ENCODE measurements at regions not wholly inside any gene's neighbourhood (a gene's known extent, or its start where the extent isn't known, plus 50 kb on each side); places are given as distances from the start of the nearest gene placed in this dataset.

GRCh38 chr7:136039577-136040345 lies 62.6 kb upstream of the MTPN start:
- no peak for FAIRE-seq

GRCh38 chr7:136036336-136036735 lies 59.2 kb upstream of the MTPN start:
- peaks cover 3% of the 10 kb centered on the region for H3K27me3 ChIP-seq (ENCODE audit: control insufficient read depth, insufficient read depth, low read length)
- H3K4me3 ChIP-seq (ENCODE audit: low read depth, low read length) = no peak overlapping the region
- H3K36me3 ChIP-seq (ENCODE audit: control insufficient read depth, insufficient read depth, low read length) = no peaks in the 10 kb centered on the region
- no peak for DNase-seq (ENCODE audit: low read depth)
- no peak for FAIRE-seq
- no peak for TF ChIP-seq CTCF (IDR thresholded peaks at IDR 0.05; ENCODE audit: insufficient read depth, low read length, severe bottlenecking)

More at GRCh38 chr7:136039577-136040345, 62.6 kb upstream of the MTPN start:
- no peak for TF ChIP-seq CTCF (IDR thresholded peaks at IDR 0.05; ENCODE audit: insufficient read depth, low read length, severe bottlenecking)
- no peak for DNase-seq (ENCODE audit: low read depth)
- Histone ChIP-seq H3K4me3 (ENCODE audit: low read depth, low read length) (no peak overlapping the region), H3K27me3 (ENCODE audit: control insufficient read depth, insufficient read depth, low read length) (no peaks in the 10 kb centered on the region), H3K36me3 (ENCODE audit: control insufficient read depth, insufficient read depth, low read length) (no peaks in the 10 kb centered on the region)

- FAIRE-seq = no peak
- no peak for TF ChIP-seq CTCF (IDR thresholded peaks at IDR 0.05; ENCODE audit: insufficient read depth, low read length, severe bottlenecking)
- DNase-seq (ENCODE audit: low read depth) = no peak
Observed at GRCh38 chr7:136034132-136034531, 57.0 kb upstream of the MTPN start.

GRCh38 chr7:136033413-136034031 lies 56.4 kb upstream of the MTPN start:
- no peak for TF ChIP-seq CTCF (IDR thresholded peaks at IDR 0.05; ENCODE audit: insufficient read depth, low read length, severe bottlenecking)
- no peaks in the 10 kb centered on the region for H3K36me3 ChIP-seq (ENCODE audit: control insufficient read depth, insufficient read depth, low read length)
- DNase-seq (ENCODE audit: low read depth) (no peak), FAIRE-seq (no peak)
- H3K27me3 ChIP-seq (ENCODE audit: control insufficient read depth, insufficient read depth, low read length) = peaks cover 3% of the 10 kb centered on the region
- H3K4me3 ChIP-seq (ENCODE audit: low read depth, low read length) = no peak overlapping the region

More at GRCh38 chr7:136034132-136034531, 57.0 kb upstream of the MTPN start:
- H3K27me3 ChIP-seq (ENCODE audit: control insufficient read depth, insufficient read depth, low read length) = peaks cover 3% of the 10 kb centered on the region
- no peak overlapping the region for H3K4me3 ChIP-seq (ENCODE audit: low read depth, low read length)
- no peaks in the 10 kb centered on the region for H3K36me3 ChIP-seq (ENCODE audit: control insufficient read depth, insufficient read depth, low read length)

GRCh38 chr7:136030867-136031318 lies 53.7 kb upstream of the MTPN start:
- TF ChIP-seq CTCF (IDR thresholded peaks at IDR 0.05; ENCODE audit: insufficient read depth, low read length, severe bottlenecking) = no peak

More at GRCh38 chr7:136030867-136031318, 53.7 kb upstream of the MTPN start:
- Histone ChIP-seq H3K27me3 (ENCODE audit: control insufficient read depth, insufficient read depth, low read length) (peaks cover 3% of the 10 kb centered on the region), H3K4me3 (ENCODE audit: low read depth, low read length) (no peak overlapping the region), H3K36me3 (ENCODE audit: control insufficient read depth, insufficient read depth, low read length) (no peaks in the 10 kb centered on the region)
- DNase-seq (ENCODE audit: low read depth) (peak; percentile 80), FAIRE-seq (no peak)

Data from bronchial epithelial cell (primary cell).